ENCODE measurements at regions not wholly inside any gene's neighbourhood (a gene's known extent, or its start where the extent isn't known, plus 50 kb on each side); places are given as distances from the start of the nearest gene placed in this dataset.
A peak's percentile ranks its signal among the peaks of the same experiment; 100 is the strongest.
"Not testable (repeated sequence)": the region's sequence is repeated elsewhere in the genome, so short reads cannot be mapped to it uniquely, and the experiment has no call there.

DNA sequence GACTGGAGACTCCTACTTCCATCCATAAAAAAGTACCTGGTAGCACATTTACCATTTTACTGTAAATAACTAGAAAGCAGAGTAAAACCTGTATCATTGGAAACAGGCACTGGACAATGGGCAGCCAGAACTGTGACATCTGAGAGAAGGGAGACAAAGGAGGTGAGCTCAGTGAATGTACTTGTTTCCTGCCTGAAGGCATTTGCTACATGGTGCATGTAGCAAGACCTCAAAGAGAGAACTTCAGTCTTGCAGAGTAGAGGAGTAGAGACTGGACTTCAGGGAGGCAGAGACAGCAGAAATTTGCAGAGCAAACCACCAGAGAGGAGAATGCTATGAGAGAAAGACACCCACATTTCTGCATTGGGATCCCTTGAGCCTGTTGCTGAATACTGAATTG lies 171.0 kb upstream of the CCN2 start:
- H3K9ac ChIP-seq (ENCODE audit: low read depth, low read length), result no peak overlapping the region
- H3K36me3 ChIP-seq (ENCODE audit: insufficient read depth, low read length), result no peaks in the 10 kb centered on the region; the same call in 1 of the 2 replicates
- H3K9me3 ChIP-seq (ENCODE audit: control insufficient read depth, insufficient read depth, low read length), result no peaks in the 10 kb centered on the region
- no peaks in the 10 kb centered on the region for H3K4me1 ChIP-seq (ENCODE audit: insufficient read depth, low read length)

DNA sequence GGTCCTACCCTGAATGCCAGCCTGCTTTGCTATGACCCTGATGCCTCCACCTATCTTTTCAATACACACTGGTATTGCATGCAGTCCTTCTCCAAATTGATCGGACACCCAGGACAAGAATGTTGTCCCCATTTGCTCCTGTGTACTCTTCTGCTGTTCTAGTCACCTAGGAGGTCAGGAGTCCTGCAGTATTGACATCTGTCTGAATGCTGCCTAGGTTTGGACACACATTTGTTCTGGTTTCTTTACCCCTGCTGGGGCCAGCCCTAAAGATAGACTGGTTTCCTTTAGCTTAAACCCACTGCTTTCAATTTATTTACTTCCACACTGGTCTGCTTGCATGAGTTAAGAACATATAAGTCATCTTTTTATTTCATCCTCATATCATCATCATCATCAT lies 167.0 kb upstream of the CCN2 start:
- H3K9ac ChIP-seq (ENCODE audit: low read depth, low read length), result no peak overlapping the region
- no peaks in the 10 kb centered on the region for H3K36me3 ChIP-seq (ENCODE audit: insufficient read depth, low read length)
- H3K9me3 ChIP-seq (ENCODE audit: control insufficient read depth, insufficient read depth, low read length), result no peaks in the 10 kb centered on the region
- H3K4me1 ChIP-seq (ENCODE audit: insufficient read depth, low read length), result no peaks in the 10 kb centered on the region

DNA sequence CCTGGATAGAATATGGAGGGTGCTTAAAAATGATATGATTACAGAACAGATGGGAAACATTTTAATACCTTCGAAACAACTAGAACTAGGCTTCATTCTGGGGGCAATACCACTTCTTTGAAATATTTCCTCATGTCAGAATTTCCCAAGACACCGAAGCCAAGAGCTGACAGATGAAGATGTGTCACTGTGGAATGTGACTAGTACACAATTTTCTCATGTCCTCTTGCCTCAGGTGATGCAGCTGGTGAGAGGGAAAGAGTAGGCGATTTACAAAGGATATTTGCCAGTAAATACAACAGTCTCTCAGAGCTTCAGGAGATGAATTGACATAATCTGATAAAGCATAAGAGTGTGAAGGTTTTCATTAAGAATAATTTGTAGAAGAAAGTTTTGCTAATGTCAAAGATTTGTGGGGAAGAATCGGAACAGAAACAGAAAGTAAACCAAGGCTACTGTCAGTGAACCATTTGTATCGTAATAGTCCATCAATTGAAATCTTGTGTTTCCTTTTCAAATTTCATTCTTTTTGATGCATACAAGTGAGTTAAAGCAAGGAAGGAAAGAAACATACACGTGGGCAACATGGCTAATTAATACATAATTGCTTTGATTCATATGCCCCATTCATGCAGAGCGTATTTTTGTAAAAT lies 164.7 kb upstream of the CCN2 start:
- no peaks in the 10 kb centered on the region for H3K36me3 ChIP-seq (ENCODE audit: insufficient read depth, low read length)
- no peaks in the 10 kb centered on the region for H3K4me1 ChIP-seq (ENCODE audit: insufficient read depth, low read length)
- H3K9me3 ChIP-seq (ENCODE audit: control insufficient read depth, insufficient read depth, low read length), result no peaks in the 10 kb centered on the region
- no peak overlapping the region for H3K9ac ChIP-seq (ENCODE audit: low read depth, low read length)

DNA sequence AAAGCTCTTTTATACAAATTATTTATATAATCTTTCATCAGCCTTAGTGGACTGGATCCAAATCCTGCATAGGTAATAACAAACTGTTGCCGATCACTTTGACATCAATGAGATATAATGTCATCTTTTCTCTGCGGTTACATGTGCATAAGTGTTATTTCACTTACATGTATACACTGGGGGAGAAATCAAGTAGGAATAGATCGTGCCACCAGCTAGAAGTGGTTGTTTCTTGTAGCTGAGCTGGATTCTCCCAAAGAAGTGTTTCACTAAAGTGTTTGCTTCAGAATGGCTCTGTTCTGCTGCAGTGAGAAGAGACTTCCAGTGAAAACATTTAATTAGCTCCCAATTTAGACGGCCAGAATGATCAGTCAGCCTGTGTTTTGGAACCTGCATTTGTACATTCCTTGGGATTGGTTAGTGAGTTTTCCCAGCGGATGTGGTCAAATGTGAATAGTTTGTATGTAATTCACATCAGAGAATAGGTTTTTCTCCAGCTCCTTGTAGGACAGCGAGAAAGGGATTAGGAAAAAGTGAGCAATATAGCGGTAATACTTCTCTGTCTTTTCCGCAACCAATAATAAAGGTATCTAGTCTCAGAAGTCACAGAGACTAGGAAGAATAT lies 163.1 kb upstream of the CCN2 start:
- H3K9me3 ChIP-seq (ENCODE audit: control insufficient read depth, insufficient read depth, low read length), result peaks cover 1% of the 10 kb centered on the region; the same call in 1 of the 2 replicates
- H3K9ac ChIP-seq (ENCODE audit: low read depth, low read length), result no peak overlapping the region

DNA sequence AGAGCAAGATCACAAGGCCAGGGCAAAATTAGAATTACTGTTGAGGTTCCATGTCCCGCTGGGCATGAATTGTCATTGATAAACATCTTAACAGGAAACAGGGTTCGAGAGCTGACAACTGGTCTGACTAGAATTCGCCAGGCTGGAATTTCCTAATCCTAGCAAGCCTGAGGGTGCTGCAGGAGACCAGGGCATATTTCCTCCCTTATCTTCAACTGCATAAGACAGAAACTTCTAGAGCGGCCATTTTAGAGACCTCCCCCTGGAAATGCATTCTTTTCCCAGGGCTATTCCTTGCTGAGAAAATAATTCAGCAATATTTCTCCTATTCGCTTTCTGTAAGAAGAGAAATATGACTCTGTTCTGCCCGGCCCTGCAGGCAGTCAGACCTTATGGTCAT lies 158.6 kb upstream of the CCN2 start:
- not testable (repeated sequence) for H3K4me1 ChIP-seq (ENCODE audit: insufficient read depth, low read length); H3K36me3 ChIP-seq (ENCODE audit: insufficient read depth, low read length); H3K9ac ChIP-seq (ENCODE audit: low read depth, low read length)
- H3K9me3 ChIP-seq (ENCODE audit: control insufficient read depth, insufficient read depth, low read length), result peaks cover 11% of the 10 kb centered on the region

More for the DNA sequence above, 163.1 kb upstream of the CCN2 start:
- no peaks in the 10 kb centered on the region for H3K36me3 ChIP-seq (ENCODE audit: insufficient read depth, low read length)
- H3K4me1 ChIP-seq (ENCODE audit: insufficient read depth, low read length), result no peaks in the 10 kb centered on the region

DNA sequence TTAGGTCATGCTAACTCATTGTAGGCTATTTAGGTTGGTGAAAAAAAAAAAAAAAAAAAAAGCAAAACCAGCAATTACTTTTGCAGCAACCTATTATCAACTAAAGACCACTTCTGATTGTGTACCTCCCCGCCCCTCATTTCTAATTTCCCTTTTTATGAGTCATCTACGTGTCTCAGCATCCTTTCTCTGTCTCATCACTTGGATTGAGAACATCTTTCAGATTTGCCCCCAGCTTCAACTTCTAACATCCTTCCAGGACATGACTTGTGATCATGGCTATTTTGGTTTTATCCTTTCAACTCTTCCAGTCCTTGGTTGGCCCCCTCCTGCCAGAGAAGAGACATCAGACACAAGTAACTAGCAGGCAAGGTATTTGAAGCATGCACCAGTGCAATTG lies 156.7 kb upstream of the CCN2 start:
- H3K9me3 ChIP-seq (ENCODE audit: control insufficient read depth, insufficient read depth, low read length), result peaks cover 11% of the 10 kb centered on the region

DNA sequence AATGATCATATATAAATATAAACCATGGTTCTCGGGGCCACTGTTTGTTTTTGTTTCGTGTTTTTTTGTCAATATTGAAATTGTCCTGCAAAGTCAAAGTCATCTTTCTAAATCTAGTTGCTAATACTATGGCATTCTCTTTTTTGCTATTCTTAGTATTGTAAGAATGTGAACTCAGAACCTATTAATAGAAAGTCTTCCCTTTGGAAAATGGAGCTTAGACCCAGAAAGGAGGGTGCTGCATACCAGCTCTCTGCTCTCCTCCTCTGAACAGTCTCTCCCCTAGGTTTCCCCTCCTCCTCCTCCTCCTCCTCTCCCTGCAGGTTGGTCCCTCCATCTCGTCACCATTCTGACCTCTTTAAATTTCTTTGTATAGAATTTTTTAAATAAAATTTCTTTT lies 150.4 kb upstream of the CCN2 start:
- no peaks in the 10 kb centered on the region for H3K36me3 ChIP-seq (ENCODE audit: insufficient read depth, low read length)
- no peaks in the 10 kb centered on the region for H3K4me1 ChIP-seq (ENCODE audit: insufficient read depth, low read length)
- no peaks in the 10 kb centered on the region for H3K9me3 ChIP-seq (ENCODE audit: control insufficient read depth, insufficient read depth, low read length)
- H3K9ac ChIP-seq (ENCODE audit: low read depth, low read length), result no peak overlapping the region

More for the DNA sequence above, 156.7 kb upstream of the CCN2 start:
- no peaks in the 10 kb centered on the region for H3K4me1 ChIP-seq (ENCODE audit: insufficient read depth, low read length)
- H3K36me3 ChIP-seq (ENCODE audit: insufficient read depth, low read length), result no peaks in the 10 kb centered on the region; the same call in 1 of the 2 replicates
- H3K9ac ChIP-seq (ENCODE audit: low read depth, low read length), result no peak overlapping the region

DNA sequence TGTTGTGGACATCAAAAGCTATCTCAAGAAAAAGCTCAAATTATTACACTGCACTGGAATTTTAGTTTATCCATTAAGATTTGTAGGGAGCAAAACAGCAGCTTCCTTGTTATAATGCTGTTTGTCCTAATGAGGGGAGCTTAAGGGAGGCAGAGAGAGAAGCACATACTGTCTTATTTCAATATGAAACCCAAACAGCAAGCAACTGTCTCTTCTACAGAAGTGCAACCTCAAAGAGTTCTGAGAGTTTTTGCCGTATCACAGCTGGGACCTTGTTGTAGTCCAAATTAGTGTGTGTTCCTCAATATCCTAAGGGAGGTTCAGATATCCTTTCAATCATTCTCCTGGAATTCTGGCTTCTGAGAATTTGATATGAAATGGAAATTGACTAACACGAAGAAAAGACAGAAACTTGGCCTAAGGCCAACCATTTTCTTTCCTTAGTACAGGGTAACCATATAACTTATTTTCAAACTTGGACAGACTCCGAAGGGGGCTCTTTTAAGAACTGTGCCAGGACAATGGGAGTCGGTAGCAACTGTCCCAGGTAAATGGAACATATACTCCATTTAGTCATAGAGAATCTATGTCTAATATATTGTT lies 149.3 kb upstream of the CCN2 start:
- Histone ChIP-seq H3K4me1 (ENCODE audit: insufficient read depth, low read length) (no peaks in the 10 kb centered on the region), H3K36me3 (ENCODE audit: insufficient read depth, low read length) (no peaks in the 10 kb centered on the region), H3K9ac (ENCODE audit: low read depth, low read length) (no peak overlapping the region), H3K9me3 (ENCODE audit: control insufficient read depth, insufficient read depth, low read length) (no peaks in the 10 kb centered on the region)

DNA sequence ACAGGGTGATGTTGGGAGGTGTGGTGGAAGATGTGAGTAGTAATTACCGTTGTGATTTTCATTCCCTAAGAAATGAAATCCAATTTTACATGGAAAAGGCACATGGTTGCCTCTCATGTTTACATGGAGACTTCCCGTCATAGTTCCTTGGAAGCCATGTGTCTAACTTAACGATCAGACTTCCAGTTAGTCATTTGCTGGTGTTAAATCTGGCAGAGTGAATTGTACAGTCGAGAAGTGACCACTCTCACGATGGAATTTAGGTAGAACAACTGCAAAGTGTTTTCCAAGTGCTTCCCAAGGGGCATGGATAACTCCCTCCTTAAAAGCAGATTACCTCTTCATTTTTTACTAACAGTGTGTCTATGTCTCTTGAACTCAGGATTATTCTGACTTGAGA lies 145.8 kb upstream of the CCN2 start:
- H3K9me3 ChIP-seq (ENCODE audit: control insufficient read depth, insufficient read depth, low read length), result no peaks in the 10 kb centered on the region
- H3K4me1 ChIP-seq (ENCODE audit: insufficient read depth, low read length), result no peaks in the 10 kb centered on the region
- no peaks in the 10 kb centered on the region for H3K36me3 ChIP-seq (ENCODE audit: insufficient read depth, low read length)
- no peak overlapping the region for H3K9ac ChIP-seq (ENCODE audit: low read depth, low read length)

DNA sequence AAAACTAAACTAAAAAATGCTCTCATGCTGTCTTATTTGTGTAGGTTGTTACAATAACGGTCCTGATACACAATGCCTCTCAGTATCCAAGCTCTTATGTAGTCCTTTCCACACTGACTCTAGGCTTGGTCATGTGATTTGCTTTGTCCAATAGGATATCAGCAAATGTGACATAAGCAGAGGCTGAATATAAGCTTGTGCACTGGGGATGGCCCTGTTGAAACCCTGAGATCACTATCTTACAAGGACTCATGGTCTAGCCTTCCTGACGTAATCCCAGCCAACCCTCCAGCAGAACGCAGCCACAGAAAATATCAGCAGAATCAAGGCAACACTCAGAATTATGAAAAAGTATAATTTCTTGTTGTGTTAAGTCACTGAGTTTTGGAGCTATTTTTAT lies 145.1 kb upstream of the CCN2 start:
- Histone ChIP-seq H3K9me3 (ENCODE audit: control insufficient read depth, insufficient read depth, low read length) (no peaks in the 10 kb centered on the region), H3K36me3 (ENCODE audit: insufficient read depth, low read length) (no peaks in the 10 kb centered on the region), H3K4me1 (ENCODE audit: insufficient read depth, low read length) (no peaks in the 10 kb centered on the region), H3K9ac (ENCODE audit: low read depth, low read length) (no peak overlapping the region)

DNA sequence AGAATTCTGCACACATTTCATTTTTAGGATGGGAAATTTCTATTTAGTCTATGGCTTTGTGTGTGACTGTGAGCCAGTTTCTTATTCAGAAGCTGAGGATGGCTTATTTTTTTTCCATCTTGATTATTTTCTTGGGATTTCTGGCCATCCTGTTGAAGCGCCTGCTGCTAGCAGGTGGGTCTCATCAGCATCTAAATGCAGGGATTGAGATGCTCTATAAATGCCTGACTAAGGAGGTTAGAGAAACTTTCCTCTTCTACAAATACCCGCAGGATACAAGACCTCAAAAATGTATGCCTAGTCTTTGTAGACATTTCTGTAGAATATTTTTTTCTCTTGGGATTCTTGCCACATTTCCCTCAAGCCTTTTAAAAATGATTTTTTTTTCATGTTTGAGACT lies 138.0 kb upstream of the CCN2 start:
- H3K36me3 ChIP-seq (ENCODE audit: insufficient read depth, low read length), result no peaks in the 10 kb centered on the region
- H3K9me3 ChIP-seq (ENCODE audit: control insufficient read depth, insufficient read depth, low read length), result no peaks in the 10 kb centered on the region
- H3K9ac ChIP-seq (ENCODE audit: low read depth, low read length), result no peak overlapping the region

DNA sequence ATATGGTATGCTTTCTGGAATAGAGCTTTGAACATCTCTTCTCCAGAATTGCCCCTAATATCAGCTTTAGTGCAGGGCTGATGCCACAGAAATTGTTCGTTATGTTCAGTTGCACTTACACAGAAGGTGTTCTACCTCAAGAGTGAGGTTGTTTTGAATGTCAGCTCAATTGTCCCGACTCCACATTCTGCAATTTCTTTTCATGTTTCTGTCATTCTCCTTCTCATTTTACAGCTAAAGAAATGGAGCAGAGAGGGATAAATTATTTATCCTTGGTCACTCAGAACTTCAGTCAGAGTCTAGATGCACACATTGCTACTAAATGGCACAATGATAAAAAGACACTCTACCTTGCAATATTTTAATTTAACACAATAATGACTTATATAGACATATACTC lies 137.0 kb upstream of the CCN2 start:
- H3K9ac ChIP-seq (ENCODE audit: low read depth, low read length), result no peak overlapping the region

More for the DNA sequence above, 138.0 kb upstream of the CCN2 start:
- H3K4me1 ChIP-seq (ENCODE audit: insufficient read depth, low read length), result peaks cover 20% of the 10 kb centered on the region

DNA sequence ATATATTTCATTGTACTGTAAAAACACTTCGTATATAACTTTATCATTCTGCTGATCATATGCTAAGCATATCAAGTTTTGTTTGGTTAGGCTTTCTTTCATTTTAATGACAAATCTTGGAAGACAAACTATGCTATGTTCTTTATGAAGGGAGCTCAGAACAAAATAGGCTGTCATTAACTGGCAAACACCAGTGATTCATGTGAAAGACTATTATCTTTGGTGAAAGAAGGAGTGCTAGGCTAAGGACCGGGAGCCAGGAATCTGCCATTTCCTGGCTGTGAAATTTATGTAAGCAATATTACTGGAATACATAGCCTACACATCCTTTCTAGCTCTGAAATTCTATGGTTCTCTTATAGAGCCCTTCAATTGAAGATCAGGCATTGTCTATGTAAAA lies 136.2 kb upstream of the CCN2 start:
- no peaks in the 10 kb centered on the region for H3K36me3 ChIP-seq (ENCODE audit: insufficient read depth, low read length)
- no peak overlapping the region for H3K9ac ChIP-seq (ENCODE audit: low read depth, low read length)
- no peaks in the 10 kb centered on the region for H3K9me3 ChIP-seq (ENCODE audit: control insufficient read depth, insufficient read depth, low read length)
- peaks cover 20% of the 10 kb centered on the region for H3K4me1 ChIP-seq (ENCODE audit: insufficient read depth, low read length)

More for the DNA sequence above, 137.0 kb upstream of the CCN2 start:
- H3K9me3 ChIP-seq (ENCODE audit: control insufficient read depth, insufficient read depth, low read length), result no peaks in the 10 kb centered on the region
- H3K4me1 ChIP-seq (ENCODE audit: insufficient read depth, low read length), result peaks cover 20% of the 10 kb centered on the region
- no peaks in the 10 kb centered on the region for H3K36me3 ChIP-seq (ENCODE audit: insufficient read depth, low read length)

DNA sequence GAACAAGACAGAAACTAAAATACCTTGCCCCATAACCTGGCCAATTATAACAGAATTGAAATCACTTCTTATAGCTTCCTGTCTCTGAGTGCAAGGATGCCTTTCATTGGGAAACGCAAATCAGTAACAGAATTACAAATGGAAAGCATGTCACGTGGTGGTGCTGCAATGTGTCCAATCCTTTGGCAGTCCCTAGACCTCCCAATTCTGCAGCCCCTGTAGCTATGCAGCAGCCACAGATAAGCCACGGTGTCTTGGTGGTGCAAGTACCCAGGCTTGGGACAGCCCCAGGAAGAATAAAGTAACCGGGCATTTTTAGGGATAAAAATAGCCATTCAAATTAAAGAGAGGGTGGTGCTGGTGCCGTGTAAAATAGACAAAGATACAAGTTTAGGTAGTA lies 134.6 kb upstream of the CCN2 start:
- Histone ChIP-seq H3K4me1 (ENCODE audit: insufficient read depth, low read length) (peaks cover 20% of the 10 kb centered on the region), H3K9ac (ENCODE audit: low read depth, low read length) (0 out of 2 replicates have a peak overlapping the region, but pooled peaks have one; percentile 7), H3K36me3 (ENCODE audit: insufficient read depth, low read length) (no peaks in the 10 kb centered on the region), H3K9me3 (ENCODE audit: control insufficient read depth, insufficient read depth, low read length) (no peaks in the 10 kb centered on the region)

Data from ES-I3 (cell line).